SU-DHL-6 (cell line): ENCODE measurements at regions not wholly inside any gene's neighbourhood (a gene's known extent, or its start where the extent isn't known, plus 50 kb on each side); places are given as distances from the start of the nearest gene placed in this dataset.

Source experiments
- EZH2phosphoT487 ChIP-seq: fragments of 200-600 bp; sonication (generic), shearing (Covaris generic); conservative IDR thresholded peaks from 2 replicates; pipeline ENCODE4 v1.6.1; 2018; ENCODE audit warnings: mild to moderate bottlenecking, antibody characterized with exemption, low read length, moderate library complexity, mixed read lengths
- TF ChIP-seq, protein P1 (sequence below): fragments of 200-600 bp; sonication (generic); IDR thresholded peaks from one replicate; pipeline ENCODE4 v1.5.1; 2017; ENCODE audit warnings: antibody characterized with exemption, mild to moderate bottlenecking, low read length, moderate library complexity; ENCODE audit not compliant: insufficient read depth, poor library complexity, severe bottlenecking

- TF ChIP-seq, protein P1, sequence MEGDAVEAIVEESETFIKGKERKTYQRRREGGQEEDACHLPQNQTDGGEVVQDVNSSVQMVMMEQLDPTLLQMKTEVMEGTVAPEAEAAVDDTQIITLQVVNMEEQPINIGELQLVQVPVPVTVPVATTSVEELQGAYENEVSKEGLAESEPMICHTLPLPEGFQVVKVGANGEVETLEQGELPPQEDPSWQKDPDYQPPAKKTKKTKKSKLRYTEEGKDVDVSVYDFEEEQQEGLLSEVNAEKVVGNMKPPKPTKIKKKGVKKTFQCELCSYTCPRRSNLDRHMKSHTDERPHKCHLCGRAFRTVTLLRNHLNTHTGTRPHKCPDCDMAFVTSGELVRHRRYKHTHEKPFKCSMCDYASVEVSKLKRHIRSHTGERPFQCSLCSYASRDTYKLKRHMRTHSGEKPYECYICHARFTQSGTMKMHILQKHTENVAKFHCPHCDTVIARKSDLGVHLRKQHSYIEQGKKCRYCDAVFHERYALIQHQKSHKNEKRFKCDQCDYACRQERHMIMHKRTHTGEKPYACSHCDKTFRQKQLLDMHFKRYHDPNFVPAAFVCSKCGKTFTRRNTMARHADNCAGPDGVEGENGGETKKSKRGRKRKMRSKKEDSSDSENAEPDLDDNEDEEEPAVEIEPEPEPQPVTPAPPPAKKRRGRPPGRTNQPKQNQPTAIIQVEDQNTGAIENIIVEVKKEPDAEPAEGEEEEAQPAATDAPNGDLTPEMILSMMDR = no peak
- no peak for TF ChIP-seq EZH2phosphoT487
These were observed 123.7 kb upstream of the NECTIN1 start for GRCh38 chr11:119852741-119853140.
